Activated CD8-positive, alpha-beta T cell treated with anti-CD3 and anti-CD28 coated beads, Interleukin-2, amount 10 ng/mL, durations not matched to agents 7 days and 5 days (primary cell): ENCODE measurements at regions not wholly inside any gene's neighbourhood (a gene's known extent, or its start where the extent isn't known, plus 50 kb on each side); places are given as distances from the start of the nearest gene placed in this dataset.

Source experiments
- ATAC-seq: fragments of 150-1000 bp; cut with Tn5 transposase; one replicate; pipeline ENCODE4 v1.10.0; 2021; ENCODE audit warnings: moderate library complexity
- CTCF ChIA-PET: fragments of 350-600 bp; sonication (Branson Sonifier 250); formaldehyde crosslinking; loops from one replicate; lab custom pipeline; 2021; ENCODE audit warnings: antibody characterized with exemption; lab: Charles Lee
- POLR2A ChIA-PET: fragments of 350-600 bp; sonication (Branson Sonifier 250); formaldehyde crosslinking; loops from one replicate; lab custom pipeline; 2021; ENCODE audit warnings: antibody characterized with exemption; lab: Charles Lee
- DNase-seq: peaks from one replicate; pipeline ENCODE4 v3.0.0-alpha.2; 2020
- H3K27ac Mint-ChIP-seq: one replicate; pipeline ENCODE4 v1.8.0; 2021; ENCODE audit warnings: mild to moderate bottlenecking, mixed read lengths
- H3K27me3 Mint-ChIP-seq: one replicate; pipeline ENCODE4 v1.8.0; 2021; ENCODE audit warnings: low read depth, mixed read lengths
- H3K36me3 Mint-ChIP-seq: one replicate; pipeline ENCODE4 v1.8.0; 2021; ENCODE audit warnings: low read depth, mixed read lengths
- H3K4me1 Mint-ChIP-seq: one replicate; pipeline ENCODE4 v1.8.0; 2021; ENCODE audit warnings: low read depth, mixed read lengths
- H3K4me3 Mint-ChIP-seq: one replicate; pipeline ENCODE4 v1.8.0; 2021; ENCODE audit warnings: mild to moderate bottlenecking, mixed read lengths
- H3K9me3 Mint-ChIP-seq: one replicate; pipeline ENCODE4 v1.8.0; 2022; ENCODE audit warnings: mixed read lengths; ENCODE audit not compliant: insufficient read depth

DNA sequence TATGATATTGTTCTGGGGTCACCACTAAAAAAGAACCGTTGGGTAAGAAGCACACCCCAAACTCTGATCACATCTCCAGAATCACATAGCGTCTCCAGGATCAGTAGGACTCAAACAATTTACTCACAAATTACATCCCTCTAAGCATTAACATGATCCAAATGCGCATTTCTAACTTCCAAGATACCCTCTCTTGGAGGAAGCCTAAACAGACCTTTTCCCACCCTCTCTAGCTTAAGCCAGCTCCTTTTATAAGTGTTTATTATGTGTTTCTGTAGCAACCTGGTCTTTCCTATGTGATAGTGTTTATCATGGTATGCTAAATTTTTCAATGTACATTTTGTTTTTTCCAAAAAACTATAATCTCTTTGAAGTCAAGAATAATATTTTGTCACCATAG, 1846.5 kb downstream of the OLFM4 start:
- ChIA-PET POLR2A (no interaction called here), CTCF (no interaction called here)
- DNase-seq, result no peak
- Mint-ChIP-seq H3K4me1 (no peaks in the 10 kb centered on the region), H3K36me3 (no peaks in the 10 kb centered on the region), H3K4me3 (no peak overlapping the region), H3K27me3 (no peaks in the 10 kb centered on the region), H3K27ac (no peak overlapping the region), H3K9me3 (peaks cover 11% of the 10 kb centered on the region)
- ATAC-seq, result no peak

DNA sequence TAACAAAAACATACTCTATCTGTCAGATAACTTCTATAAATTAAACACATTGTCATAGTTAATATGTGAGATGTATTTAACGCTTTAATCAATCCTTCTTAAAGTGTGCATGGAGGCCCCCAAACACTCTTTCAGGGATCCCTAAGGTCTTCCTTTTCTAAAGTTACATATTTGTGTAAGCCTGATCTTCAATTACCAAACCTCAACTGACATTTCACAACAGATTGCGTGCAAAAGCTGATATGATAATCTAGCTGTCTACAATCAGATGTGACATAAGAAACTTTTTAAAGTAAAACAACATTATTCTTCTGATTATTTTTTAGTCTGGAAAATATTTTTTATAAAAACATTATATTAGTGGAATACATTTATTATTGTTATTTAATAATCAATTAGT, 1850.4 kb downstream of the OLFM4 start:
- DNase-seq (no peak), ATAC-seq (no peak)
- ChIA-PET CTCF (no interaction called here), POLR2A (no interaction called here)
- no peak overlapping the region for H3K27ac Mint-ChIP-seq
- H3K4me1 Mint-ChIP-seq, result no peaks in the 10 kb centered on the region
- no peaks in the 10 kb centered on the region for H3K36me3 Mint-ChIP-seq
- peaks cover 5% of the 10 kb centered on the region for H3K9me3 Mint-ChIP-seq
- H3K4me3 Mint-ChIP-seq, result no peak overlapping the region
- no peaks in the 10 kb centered on the region for H3K27me3 Mint-ChIP-seq

DNA sequence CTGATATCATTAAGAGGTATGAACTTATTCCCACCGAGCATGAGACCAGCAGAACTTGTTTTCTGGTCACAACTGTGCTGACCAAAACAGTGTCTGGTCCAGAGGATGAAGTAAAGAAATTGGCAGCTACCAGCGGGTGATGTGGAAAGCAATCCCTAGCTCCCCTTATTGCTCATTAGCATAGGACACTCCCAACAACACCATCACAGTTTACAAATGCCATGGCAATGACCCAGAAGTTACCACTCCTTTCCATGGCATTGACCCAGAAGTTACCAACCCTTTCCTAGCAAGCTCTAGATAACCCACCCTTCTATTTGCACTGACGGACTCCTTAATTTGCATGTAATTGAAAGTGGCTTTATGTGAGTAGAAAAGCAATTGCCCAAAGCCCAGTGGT, 1856.1 kb downstream of the OLFM4 start:
- Mint-ChIP-seq H3K4me1 (no peaks in the 10 kb centered on the region), H3K27ac (no peak overlapping the region), H3K27me3 (no peaks in the 10 kb centered on the region), H3K36me3 (no peaks in the 10 kb centered on the region), H3K9me3 (peaks cover 8% of the 10 kb centered on the region), H3K4me3 (no peak overlapping the region)
- ChIA-PET CTCF (no interaction called here), POLR2A (no interaction called here)
- no peak for ATAC-seq
- DNase-seq, result no peak

DNA sequence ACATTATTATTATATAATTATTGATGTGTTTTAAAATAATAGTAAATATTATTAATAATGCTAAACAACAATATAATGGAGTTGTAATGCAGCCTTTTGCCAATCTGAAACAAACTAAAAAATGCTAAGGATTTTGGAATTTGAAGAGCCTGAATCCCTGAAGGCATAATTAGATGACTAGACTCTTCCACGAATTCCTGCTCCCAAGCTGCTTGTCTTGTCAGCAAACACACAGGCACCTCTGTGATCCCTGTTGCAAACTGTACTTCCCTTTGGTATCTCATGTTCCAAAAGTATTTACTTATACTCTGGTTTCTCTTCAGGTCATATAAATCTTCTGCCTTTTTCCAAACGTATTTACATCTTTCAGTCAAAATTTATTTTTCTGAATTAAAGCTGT, 1862.4 kb downstream of the OLFM4 start:
- Mint-ChIP-seq H3K36me3 (no peaks in the 10 kb centered on the region), H3K4me3 (no peak overlapping the region), H3K9me3 (peaks cover 26% of the 10 kb centered on the region), H3K27ac (no peak overlapping the region), H3K27me3 (no peaks in the 10 kb centered on the region), H3K4me1 (no peaks in the 10 kb centered on the region)
- DNase-seq (no peak), ATAC-seq (no peak)
- ChIA-PET POLR2A (no interaction called here), CTCF (no interaction called here)

DNA sequence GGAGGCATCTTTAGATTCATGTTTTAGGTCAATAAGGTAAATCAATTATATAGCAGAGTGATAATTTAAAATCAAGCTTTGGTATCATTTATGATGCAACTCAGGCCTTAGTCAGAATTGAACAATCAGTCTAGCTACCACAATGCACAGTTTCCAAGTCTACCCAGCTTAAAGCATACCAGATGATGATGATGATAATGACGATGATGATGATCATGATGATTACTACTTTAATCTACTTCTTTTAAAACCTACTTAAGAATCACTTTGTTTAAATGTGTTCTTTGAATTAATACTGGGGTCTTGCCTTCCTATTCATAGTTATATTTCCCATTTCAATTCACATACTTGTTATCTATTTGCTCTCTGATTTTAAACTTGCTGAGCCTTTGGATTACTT, 1872.7 kb downstream of the OLFM4 start:
- Mint-ChIP-seq H3K4me3 (no peak overlapping the region), H3K36me3 (no peaks in the 10 kb centered on the region), H3K4me1 (no peaks in the 10 kb centered on the region), H3K9me3 (peaks cover 9% of the 10 kb centered on the region), H3K27me3 (no peaks in the 10 kb centered on the region), H3K27ac (no peak overlapping the region)
- POLR2A ChIA-PET, result no interaction called here
- CTCF ChIA-PET, result no interaction called here
- ATAC-seq (no peak), DNase-seq (no peak)

DNA sequence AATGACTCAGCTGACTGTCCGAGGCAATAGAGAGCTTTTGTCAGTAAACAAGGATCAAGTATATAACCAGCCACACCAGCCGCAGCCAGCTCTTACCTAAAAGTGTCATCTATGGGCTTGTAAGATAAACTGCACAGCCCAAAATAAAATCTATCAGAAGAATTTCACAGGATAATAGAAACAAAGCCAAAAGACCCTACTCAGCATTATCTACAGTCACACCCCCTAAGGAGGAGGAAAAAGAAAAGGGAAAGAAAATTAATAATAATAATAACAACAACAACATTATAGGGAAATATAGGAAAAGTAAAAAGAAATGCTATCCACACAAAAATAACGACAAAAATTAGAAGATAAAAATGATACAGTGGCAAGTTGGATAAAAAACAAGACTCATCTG, 1883.8 kb downstream of the OLFM4 start:
- H3K27ac Mint-ChIP-seq, result no peak overlapping the region
- H3K27me3 Mint-ChIP-seq, result no peaks in the 10 kb centered on the region
- ChIA-PET POLR2A (no interaction called here), CTCF (no interaction called here)
- H3K36me3 Mint-ChIP-seq, result no peaks in the 10 kb centered on the region
- ATAC-seq (no peak), DNase-seq (no peak)
- H3K4me3 Mint-ChIP-seq, result no peak overlapping the region
- no peaks in the 10 kb centered on the region for H3K4me1 Mint-ChIP-seq
- peaks cover 28% of the 10 kb centered on the region for H3K9me3 Mint-ChIP-seq

DNA sequence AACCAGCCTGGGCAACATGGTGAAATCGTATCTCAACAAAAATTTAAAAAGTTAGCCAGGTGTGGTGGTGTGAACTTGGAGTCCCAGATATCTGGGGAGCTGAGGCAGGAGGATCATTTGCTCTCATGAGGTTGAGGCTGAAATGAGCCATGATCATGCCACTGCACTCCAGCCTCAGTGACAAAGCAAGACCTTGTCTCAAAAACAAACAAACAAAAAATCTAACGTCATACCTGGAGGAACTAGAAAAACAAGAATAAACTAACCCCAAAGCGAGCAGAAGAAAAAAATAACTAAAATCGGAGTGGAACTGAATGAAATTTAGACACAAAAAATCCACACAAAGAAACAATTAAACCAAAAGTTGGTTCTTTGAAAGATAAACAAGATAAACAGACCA, 1885.1 kb downstream of the OLFM4 start:
- ChIA-PET POLR2A (no interaction called here), CTCF (no interaction called here)
- ATAC-seq (no peak), DNase-seq (no peak)
- no peak overlapping the region for H3K4me3 Mint-ChIP-seq
- no peaks in the 10 kb centered on the region for H3K27me3 Mint-ChIP-seq
- H3K9me3 Mint-ChIP-seq, result peaks cover 28% of the 10 kb centered on the region
- H3K27ac Mint-ChIP-seq, result no peak overlapping the region
- no peaks in the 10 kb centered on the region for H3K36me3 Mint-ChIP-seq
- H3K4me1 Mint-ChIP-seq, result no peaks in the 10 kb centered on the region

DNA sequence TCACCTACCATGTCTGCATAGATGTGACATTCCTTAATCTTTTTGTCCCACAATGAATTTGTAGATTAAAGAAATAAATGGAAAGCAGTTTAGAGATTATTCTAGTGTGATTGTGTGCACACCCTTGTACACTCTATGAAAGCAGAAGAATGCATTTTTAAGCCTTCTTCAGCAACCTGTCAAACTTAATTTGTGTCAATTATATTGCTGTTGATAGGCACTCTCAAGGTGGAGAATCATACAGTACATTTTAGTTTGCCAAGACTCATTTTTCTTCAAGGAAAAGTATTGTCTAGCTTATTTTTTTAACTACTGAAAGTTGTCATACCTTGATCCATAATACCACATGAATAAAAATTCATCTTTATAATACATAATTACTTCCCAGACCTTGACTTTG, 1898.9 kb downstream of the OLFM4 start:
- Mint-ChIP-seq H3K27me3 (no peaks in the 10 kb centered on the region), H3K4me1 (no peaks in the 10 kb centered on the region), H3K36me3 (no peaks in the 10 kb centered on the region), H3K9me3 (peaks cover 21% of the 10 kb centered on the region), H3K4me3 (no peak overlapping the region), H3K27ac (no peak overlapping the region)
- no peak for DNase-seq
- CTCF ChIA-PET, result no interaction called here
- ATAC-seq, result no peak
- POLR2A ChIA-PET, result no interaction called here

DNA sequence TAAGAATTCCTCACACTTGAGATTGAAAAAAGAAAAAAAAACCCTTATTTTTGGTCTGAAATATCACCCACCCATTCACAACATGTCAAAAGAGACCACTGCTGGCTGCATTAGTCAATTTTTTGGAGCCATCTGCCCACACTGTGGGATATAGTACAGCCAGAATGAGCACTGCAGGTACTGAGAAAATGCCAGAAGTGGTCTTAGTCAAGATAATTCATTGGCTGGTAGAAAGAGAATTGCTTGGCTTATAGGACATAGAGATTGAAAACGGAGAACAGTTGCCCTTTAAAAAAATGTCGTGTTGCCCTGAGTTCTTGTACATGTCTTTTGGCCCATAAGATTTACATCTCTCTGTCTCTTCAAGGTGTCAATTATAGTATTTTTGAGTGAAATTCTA, 1899.5 kb downstream of the OLFM4 start:
- Mint-ChIP-seq H3K9me3 (peaks cover 24% of the 10 kb centered on the region), H3K27me3 (no peaks in the 10 kb centered on the region), H3K4me1 (no peaks in the 10 kb centered on the region), H3K27ac (no peak overlapping the region), H3K4me3 (no peak overlapping the region), H3K36me3 (no peaks in the 10 kb centered on the region)
- no peak for ATAC-seq
- ChIA-PET POLR2A (no interaction called here), CTCF (no interaction called here)
- no peak for DNase-seq

DNA sequence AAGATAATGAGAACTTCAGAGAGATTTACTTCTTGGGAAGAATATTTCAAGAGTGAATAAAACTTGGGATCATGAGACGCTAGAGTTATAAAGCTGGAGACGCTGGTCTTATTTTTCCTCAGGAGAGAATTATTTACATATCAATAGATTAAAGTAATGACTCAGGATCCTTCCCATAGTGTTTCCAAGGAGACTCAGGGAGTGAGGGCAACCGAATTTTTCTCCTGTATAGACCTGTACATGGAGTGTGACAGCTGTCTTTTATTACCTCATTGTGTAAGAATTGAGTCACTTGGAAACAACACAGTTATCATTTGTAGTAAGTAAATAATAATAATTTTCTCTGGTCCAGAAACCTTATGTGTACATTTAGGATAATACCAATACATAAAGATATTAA, 1905.5 kb downstream of the OLFM4 start:
- Mint-ChIP-seq H3K27ac (no peak overlapping the region), H3K4me1 (no peaks in the 10 kb centered on the region), H3K9me3 (peaks cover 21% of the 10 kb centered on the region), H3K4me3 (no peak overlapping the region), H3K36me3 (no peaks in the 10 kb centered on the region), H3K27me3 (no peaks in the 10 kb centered on the region)
- DNase-seq (no peak), ATAC-seq (no peak)
- POLR2A ChIA-PET, result no interaction called here
- CTCF ChIA-PET, result no interaction called here

DNA sequence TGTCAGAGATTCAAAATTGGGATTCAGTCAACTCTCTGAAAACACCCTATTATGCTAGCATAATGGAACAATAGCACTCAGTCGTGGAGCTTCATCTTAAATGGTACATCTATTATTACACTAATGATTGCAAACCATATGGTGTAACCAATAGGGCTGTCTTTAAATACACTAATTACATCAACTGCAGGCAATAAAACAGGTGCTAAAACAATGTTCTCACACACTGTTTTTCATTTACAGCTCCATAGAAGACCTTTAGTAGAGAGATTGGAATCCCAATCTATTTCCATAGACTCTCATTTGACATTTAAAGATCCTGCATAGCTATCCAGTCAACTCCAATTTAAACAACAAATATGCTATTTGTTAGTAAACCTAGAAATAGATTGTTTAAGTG, 1917.4 kb downstream of the OLFM4 start:
- Mint-ChIP-seq H3K36me3 (no peaks in the 10 kb centered on the region), H3K4me1 (no peaks in the 10 kb centered on the region), H3K27me3 (no peaks in the 10 kb centered on the region), H3K4me3 (no peak overlapping the region), H3K9me3 (peaks cover 9% of the 10 kb centered on the region), H3K27ac (no peak overlapping the region)
- ChIA-PET POLR2A (no interaction called here), CTCF (interaction anchor here (0.6 kb wide), 1 partner anchor 26 kb away, joined by 3 read pairs; no protein-coding TSS in a partner anchor)
- ATAC-seq (no peak), DNase-seq (no peak)

DNA sequence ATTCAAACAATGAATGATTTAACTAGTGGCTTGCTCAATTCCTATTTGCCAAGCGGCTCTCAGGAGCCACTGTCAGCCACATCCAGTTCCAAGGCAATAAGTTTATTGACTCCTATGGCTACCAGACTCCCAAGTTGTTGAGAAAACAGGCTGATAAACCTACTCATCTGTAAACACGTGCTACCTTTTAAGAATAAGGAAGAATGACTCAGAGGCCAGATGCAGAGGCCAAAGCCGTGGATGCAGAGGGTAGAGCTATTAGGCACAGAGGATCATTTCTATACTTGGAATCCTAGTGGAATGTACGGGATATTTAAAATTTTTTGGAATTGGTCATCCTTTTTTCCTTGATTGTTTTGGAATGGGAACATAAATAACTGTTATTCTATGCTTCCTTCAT, 1921.1 kb downstream of the OLFM4 start:
- ChIA-PET POLR2A (no interaction called here), CTCF (no interaction called here)
- Mint-ChIP-seq H3K4me3 (no peak overlapping the region), H3K36me3 (no peaks in the 10 kb centered on the region), H3K27ac (no peak overlapping the region), H3K9me3 (peaks cover 9% of the 10 kb centered on the region), H3K4me1 (no peaks in the 10 kb centered on the region), H3K27me3 (no peaks in the 10 kb centered on the region)
- no peak for DNase-seq
- no peak for ATAC-seq

DNA sequence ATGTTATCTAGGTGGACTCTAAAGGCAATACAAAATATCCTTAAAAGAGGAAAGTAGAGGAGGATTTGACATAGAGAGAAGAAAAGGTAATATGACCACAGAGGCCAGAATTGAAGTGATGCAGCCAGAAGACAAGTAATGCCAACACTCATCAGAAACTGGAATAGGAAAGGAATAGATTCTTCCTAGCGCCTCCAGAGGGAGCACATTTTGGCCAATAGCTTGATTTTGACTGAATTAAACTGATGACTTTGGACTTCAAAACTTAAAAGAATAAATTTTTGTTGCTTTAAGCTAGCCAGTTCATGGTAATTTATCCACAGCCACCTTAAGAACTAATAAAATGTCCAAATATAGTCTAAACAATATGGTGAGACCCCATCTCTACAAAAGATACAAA, 1921.9 kb downstream of the OLFM4 start:
- Mint-ChIP-seq H3K4me1 (no peaks in the 10 kb centered on the region), H3K27ac (no peak overlapping the region), H3K27me3 (no peaks in the 10 kb centered on the region), H3K9me3 (peaks cover 9% of the 10 kb centered on the region), H3K36me3 (no peaks in the 10 kb centered on the region), H3K4me3 (no peak overlapping the region)
- ATAC-seq (no peak), DNase-seq (no peak)
- POLR2A ChIA-PET, result no interaction called here
- CTCF ChIA-PET, result no interaction called here
